Stimulated activated CD8-positive, alpha-beta memory T cell treated with anti-CD3 and anti-CD28 coated beads, Interleukin-15, amount 100 ng/mL, for 1 hour (primary cell): ENCODE measurements at regions not wholly inside any gene's neighbourhood (a gene's known extent, or its start where the extent isn't known, plus 50 kb on each side); places are given as distances from the start of the nearest gene placed in this dataset.

Experiments
- DNase-seq: peaks from one replicate; pipeline ENCODE4 v3.0.0-alpha.2; 2020; ENCODE audit warnings: low read depth

DNA sequence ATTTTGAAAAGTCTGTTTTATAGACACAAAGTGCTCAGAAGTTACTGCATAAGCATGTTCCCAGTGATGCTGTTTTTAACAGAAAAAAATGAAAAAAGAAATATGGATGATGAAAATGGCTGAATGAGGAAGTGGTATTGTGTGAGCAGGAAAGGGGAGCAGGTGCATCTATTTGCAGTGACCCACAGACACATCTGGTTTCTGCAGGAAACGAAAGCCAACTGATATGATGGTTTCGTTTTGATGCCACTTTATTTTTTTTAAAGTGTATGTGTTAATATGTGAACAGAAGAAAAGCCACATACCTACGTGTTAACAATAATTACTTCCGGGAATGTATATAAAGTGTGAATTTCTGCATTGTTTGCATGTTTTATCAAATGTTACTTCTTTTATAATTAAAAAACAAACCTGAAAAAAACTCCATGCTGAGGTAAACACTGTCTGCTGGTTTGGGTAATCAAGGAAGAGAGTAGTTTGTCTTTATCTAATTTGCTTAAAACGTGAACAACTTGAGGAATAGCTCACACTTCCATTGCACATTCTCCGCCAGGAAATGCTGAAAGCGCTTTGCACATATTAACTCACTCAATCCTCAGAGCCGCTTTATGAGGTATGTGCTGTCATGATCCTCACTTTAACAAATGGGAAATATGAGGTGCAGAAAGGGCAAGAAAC lies 1335.9 kb downstream of the TBC1D22A start:
- no peak for DNase-seq

DNA sequence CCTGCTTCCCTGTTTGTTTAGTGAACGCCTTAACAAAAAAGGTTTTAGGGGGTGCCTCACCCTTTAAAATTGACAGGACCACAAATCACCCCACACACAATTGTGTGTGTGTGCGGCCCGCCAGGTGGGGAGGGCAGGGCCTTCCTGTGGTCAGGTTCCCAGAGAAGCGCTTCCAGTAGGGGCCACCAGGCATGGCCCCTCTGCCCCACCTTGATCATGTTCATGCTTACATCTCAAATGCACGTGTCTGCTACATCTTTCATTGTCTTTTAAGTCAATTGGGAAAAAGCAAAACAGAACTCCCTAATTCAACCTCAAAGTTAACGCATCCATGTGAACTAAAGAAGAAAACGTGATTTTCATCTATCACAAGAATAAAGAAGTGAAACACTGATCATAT lies 1335.3 kb downstream of the TBC1D22A start:
- DNase-seq = no peak

DNA sequence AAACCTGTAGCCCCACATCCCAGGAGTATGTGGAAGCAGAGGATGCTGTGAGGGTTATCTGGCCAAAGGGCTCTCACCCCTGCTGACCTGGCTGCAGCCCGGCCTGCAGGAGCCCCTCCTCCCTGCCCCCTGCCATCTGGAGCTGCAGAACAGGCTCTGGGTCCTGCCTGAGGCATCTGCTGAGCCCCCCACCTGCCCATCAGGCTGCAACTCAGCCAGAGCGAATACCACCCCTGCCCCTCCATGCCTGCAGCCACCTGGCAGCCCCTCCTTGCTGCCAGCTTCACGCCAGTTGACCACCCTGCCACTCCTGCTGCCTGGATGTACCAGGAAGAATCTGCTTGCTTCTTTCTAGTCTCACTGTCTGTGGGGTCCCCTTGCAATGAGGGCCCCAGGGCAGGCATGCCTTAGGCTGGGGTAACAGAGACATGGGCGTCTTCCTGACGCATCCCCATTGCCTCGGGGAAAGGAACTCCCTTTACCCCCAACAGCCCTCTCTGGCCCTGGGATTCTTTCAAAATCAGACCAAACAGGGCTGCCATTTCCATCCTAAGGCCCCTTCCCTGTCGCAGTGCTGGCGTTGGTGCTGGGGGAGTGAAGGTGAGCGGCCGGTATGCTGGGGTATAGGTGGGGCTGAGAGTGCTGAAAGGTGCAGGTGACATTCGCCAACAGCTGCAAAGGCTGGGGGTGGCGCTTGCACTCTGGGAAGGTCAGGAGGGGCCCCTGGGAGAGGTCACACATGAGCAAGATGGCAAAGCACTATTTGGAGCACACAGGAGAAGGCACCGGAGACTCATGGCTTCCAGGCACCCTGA lies 1334.6 kb downstream of the TBC1D22A start:
- DNase-seq = no peak

DNA sequence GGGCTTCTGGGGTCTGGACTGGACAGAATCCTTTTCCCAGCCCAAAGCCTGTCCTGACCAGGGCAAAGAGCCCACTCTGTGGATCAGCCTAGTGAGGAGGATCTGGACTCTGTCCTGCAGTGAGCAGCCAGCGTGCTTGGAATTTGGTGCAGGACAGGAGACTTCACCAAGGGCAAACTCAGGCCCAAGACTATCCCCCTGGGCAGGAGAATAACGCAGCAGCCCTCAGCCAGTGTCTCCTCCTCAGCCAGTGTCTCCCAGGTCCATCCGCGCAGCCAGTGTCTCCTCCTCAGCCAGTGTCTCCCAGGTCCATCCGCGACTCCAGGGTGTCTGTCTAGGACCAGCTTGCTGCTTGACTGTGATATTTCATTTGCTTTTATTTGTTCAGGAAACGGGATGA lies 1334.0 kb downstream of the TBC1D22A start:
- DNase-seq = no peak

DNA sequence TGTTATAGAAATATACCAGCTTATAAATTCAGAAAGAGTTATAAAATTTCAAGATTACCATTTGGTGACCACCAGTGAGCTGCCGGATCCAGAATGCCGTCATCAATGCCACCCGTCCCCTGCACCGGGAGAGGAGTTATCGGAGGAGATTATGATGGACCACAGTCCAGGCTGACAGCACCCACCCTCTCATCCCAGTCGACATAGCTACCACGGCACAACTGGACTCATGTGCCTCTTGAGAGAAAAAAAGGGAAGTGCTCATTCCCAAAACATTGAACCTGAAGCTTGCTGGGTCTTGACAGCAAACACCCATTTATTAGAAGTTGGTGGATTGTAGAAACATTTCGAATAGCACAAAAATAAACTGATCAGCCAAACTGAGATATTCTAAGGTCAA lies 1331.5 kb downstream of the TBC1D22A start:
- no peak for DNase-seq

DNA sequence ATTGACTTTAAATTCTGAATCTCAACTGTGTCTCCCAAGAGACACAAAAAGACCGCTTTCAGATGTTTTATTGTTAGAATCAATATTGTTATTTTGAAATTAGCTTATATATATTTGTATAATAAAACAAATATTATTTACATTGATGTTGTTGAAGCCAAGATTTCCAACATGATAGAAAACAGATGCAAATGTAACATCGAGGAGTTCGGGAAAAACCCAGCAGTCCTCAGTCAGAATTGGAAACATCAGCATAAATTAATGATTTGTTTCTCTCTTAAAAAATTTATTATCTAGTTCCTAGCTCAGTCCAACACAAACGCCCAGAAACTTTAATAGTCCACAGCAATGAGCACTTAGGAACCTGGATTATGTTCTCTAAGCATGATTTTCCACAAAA lies 1330.4 kb downstream of the TBC1D22A start:
- no peak for DNase-seq

DNA sequence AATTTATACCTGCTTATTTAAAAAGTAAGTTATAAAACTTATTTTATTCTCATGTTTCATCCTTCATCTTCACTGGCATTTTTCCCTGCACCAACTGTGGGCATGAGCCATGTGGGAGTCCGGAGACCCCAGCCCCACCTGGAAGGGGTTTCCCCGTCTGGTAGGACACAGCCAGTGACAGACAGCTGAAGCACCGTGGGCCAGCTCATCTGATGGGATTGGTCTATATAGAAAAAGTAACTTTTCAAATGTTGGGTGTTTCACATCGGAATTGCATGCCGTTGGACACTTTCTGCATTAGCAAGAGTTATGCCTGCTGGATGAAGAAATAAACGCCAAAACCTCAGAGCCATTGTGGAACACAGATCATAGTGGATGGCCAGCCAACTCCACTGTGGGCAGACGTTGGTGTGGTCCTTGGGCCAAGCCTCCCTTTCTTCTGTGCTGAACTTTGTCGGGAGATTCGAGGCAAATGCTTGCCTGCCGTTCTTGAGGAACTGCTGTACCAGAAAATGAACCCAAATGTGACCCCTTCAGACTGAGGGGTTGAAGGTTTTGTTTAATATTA lies 1329.3 kb downstream of the TBC1D22A start:
- DNase-seq = no peak

DNA sequence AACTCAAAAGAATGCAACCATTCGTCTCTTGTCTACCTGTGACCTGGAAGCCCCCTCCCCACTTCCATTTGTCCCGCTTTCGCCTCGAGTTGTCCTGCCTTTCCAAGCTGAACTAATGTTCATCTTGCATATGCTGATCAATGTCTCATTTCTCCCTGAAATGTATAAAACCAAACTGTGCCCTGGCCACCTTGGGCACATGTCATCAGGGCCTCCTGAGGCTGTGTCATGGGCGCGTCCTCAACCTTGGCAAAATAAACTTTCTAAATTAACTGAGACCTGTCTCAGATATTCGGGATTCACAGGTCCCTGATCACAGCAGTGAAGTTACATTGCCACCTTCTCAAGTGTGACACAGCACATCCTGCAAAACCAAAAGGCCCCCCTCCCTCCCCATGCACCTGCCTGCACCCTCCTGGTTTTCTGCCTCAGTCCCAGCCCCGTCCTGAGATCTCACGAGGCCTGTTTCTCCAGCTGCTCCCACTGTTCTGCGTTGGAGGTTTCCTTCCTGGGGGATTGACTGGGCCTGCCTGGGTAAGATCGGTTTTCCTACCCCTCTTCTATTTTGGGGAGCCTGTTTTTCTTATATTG lies 1328.7 kb downstream of the TBC1D22A start:
- DNase-seq = no peak

DNA sequence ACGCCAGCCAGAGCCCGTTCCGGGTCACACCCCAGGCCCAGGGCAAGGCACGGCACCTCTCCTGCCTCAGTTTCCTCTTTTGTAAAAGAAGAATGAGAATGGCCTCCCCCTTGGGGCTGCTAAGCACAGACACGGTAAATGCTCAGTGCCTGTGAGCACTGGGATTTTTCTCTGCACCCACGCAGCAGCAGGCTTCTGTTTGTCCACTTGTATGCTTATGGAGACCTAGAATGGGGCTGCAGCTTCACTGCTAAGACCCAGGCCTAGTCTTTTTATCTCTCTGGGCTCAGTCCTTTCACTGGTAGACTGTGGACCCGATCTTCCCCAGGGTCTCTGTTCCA lies 1327.9 kb downstream of the TBC1D22A start:
- DNase-seq = no peak

DNA sequence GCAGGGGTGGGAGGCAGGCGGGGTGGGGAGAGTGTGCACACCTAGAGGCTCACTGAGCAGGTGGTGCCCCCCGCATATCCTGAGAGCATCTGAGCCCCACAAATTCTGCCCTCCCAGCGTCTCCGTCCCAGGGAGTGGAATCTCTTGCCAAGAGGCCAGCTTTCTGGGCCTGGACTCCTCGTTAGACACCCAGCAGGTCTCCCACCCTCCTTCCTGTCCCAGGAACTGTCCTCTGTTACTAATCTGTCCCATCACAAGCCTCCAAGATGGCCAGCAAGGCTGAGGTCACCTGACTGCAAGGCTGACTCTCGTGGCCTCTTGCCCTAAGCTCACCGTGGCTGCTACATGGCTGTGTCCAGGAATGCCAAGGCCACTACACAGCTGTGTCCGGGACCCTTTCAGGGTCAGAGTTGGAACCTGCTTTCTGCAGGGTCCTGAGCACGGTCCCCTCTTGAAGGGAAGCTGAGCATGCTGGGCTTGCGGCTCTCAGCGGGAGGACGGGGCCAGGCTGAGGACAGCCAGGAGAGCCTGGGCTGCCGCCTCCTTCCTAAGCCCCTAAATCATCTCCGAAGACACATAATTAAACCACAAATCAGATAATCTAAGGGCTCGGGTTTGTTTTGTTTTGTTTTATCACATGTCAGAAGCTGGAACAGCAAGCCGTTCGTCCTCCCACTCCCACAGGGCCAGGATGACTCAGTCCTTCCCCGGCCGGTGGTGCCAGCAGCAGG lies 1327.3 kb downstream of the TBC1D22A start:
- no peak for DNase-seq

DNA sequence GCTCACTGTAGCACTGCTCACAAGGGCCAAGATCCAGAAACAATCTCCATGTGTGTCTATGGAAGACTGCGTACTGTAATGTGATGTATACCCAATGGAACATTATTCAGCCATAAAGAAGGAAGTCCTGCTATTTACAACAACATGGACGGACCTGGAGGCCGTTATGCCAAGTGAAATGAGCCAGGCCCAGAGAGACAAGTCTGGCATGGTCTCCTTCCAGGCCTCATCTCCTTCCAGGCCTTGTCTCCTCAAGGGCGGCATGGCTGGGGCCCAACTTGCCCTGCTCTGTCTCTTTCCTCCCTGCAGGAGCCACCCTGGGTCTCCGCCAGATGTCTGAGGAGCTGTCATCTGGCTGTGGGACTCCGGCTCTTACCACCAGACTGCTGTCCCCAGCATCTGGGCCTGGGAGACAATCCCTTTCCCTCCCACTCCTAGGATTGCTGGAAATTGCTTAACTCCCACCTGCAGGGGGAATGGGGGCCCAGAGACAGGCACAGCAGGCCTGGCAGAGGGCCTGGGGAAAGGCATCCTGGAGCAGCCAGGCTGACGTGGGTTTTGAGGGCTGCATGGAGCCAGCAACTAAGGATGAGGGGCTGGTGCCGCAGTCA lies 1326.6 kb downstream of the TBC1D22A start:
- no peak for DNase-seq

DNA sequence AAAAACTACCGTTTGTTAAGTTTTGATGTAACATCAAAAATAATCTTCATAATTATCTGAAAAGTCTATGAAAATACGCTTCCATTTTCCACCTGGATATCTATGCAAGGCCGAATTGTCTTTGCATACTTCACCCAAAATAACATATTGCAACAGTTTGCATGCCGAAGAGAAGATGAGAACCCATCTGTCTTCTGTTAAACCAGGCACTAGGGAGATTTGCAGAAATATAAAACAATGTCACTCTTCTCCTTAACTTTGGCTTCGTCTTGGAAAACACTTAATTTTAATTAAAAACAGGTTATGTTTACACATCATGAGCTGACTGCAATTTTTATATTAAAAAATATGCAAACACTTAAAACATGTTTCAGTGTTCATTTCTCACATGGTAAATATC lies 1325.8 kb downstream of the TBC1D22A start:
- no peak for DNase-seq

DNA sequence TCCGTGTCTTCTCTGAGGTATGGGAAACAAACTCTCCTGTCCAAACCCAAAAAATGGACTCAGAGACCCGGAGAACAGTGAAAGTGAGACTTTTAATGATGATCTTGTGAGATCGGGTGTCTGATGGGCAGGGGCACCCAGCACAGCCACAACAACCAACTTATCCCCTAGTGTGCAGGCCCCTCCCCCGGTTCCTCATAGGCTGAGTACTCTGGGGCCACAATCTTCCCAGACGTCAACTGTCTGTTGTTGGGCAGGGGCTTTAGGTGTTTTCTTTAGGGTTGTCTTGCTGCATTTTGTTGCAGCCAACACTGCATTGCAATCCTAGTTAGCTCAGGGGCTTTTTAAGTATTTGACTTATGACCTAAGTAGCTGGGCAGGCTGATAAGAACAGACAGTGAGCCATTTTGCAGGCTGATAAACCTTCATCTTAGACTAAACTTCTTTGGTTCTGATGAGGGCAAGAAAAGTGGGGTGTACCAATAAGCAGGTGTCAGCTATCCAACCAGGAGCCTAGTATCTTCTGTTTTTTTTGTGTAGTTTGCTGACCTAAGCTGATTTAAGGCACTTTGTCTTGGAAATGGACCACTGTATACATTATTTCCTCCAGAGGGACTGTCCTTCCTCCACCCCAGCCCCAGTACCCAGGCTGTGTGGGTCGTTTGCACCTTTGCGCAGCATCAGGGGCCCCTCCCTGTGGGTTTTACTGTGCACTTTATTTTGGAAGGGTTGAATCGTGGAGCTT lies 1323.6 kb downstream of the TBC1D22A start:
- no peak for DNase-seq

DNA sequence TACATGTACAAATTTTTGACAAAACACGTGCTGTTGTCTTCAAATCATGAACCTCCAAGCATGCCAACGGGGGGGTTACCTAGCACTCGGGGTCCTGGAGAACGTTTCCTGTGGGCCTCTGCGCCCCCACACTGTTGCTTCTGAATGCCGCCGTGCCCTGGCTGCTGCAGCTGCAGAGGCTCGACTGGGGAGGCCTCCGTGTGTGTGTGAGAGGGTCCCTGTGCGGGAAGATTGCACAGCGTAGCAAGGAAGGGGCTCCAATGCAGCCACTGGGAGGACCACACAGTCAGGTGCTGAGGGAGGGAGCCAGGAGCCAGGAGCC lies 1322.2 kb downstream of the TBC1D22A start:
- no peak for DNase-seq

DNA sequence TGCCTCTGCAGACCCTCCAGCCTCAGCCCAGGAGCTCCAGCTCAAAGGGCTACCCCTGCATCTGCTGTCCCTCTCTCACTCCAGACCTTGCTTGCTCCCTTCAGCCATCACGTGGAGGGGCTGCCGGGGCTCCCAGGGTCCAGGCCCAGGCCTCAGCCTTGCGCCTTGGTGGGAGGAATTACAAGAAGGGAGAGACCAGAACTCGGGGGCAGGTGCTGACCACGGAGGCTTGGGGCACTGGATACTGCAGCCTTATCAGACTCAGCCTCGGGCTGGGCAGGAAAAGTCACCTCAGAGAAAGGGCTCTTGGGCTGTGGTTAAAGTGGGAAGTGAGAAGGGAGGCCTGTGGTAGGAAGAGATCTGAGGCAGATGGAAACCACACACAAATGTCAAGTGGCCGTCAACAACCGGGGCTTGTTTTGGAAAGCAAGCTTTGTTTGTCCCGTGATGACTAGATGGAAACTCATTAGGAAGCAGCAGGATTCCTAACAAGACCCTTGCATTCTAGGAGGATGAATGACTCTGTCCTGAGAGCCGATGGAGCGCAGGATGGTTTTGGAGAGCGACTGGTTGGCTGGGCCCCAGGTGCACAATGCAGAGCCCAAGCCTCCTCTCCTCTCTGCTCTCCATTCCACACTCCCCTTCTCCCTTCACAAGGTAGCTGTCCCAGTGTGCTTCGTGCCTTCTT lies 1321.7 kb downstream of the TBC1D22A start:
- no peak for DNase-seq

DNA sequence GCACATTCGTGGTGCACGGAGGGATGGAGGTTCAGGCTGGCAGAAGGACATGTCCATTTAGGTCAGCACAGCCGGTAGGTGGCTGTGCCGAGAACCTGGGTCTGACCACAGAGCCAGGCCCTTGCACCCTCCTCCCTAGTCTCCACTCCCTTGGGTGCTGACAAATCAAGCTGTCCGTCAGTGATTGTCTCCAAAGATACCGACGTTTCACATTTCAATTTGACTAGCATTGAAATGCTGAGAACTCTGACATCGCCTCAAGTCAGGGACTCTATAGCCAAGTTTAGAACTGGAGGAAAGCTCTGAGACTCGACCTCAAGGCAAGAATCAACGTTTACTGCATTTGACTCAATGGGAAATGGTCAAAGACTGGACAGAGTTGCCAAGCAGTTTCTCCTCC lies 1321.1 kb downstream of the TBC1D22A start:
- no peak for DNase-seq

DNA sequence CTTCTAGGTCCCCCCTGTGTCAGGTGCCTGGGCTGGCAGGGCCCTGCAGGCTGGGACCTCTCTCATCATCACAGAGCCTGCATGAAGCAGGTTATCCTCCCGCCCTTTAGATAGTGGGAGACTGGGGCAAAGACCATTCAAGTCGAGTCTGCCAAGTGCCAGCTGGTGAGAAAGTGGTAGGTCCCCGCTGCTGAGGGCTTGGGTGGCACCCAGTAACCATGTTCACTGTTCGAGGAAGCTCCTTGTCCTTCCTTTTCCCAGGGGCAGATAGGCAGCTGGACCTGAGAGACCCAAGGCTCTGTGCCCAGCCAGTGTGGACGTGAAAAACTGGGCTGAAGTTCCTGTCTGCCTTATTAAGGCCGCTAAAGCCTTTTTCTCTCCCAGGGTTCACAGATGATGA lies 1319.8 kb downstream of the TBC1D22A start:
- DNase-seq = no peak

DNA sequence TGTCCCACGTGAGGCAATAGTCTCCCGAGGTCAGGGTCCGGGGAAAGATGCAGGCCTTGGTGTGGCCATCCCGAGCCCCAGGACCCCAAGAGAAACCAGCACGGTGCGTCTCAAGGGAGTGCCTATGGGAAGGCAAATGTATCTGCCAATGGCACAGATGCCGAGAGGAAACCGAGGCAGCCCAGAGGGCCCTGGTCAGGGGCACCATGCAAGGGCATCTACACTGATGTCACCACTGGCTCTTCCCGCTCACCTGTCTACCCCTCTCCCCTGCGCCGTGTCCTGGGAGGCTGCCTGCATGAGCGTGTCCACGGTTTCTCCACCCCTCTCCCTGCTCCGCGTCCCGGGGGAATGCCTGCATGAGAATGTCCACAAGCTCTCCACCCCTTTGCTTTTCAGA lies 1318.8 kb downstream of the TBC1D22A start:
- no peak for DNase-seq

DNA sequence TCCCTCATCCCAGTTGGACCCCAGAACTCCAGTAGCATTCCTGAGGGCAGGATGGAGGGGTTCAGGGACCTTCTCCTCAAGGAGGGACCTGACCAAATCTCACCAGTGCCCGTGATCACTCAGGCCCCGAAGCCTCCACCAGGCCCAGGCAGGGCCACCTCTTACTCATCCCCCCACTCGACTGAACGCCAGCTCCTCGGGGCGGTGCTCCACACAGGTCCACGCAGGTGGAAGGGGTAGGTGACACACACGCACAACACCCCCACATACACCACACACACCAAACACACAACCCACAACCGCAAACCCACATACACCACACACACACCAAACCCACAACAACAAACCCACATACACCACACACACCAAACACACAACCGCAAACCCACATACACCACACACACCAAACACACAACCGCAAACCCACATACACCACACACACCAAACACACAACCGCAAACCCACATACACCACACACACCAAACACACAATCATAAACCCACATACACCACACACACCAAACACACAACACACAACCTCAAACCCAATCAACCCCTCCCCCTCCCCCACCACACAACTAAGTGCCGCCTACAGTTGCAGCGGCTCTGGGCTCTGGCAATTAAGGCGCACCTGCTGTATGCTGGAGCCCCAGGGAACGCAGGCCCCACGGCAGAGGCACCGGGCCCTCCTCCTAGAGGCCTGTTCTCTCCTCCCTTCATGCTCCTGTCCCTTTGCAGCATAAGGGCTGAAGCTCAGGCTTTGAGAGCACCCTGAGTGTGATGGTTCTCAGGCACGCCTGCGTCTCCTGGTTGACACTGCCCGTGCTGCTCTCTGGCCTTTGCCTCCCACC lies 1318.1 kb downstream of the TBC1D22A start:
- DNase-seq = no peak
